ENCODE measurements at regions not wholly inside any gene's neighbourhood (a gene's known extent, or its start where the extent isn't known, plus 50 kb on each side); places are given as distances from the start of the nearest gene placed in this dataset.

GRCh38 chr15:60191821-60192220 is 187.7 kb downstream of the FOXB1 start:
- TF ChIP-seq CTCF (IDR thresholded peaks at IDR 0.05; ENCODE audit: control insufficient read depth, extremely low read depth, insufficient read depth): no peak
- no peak for DNase-seq (ENCODE audit: low read depth)
- H3K4me3 ChIP-seq (ENCODE audit: low read depth, low read length): no peak overlapping the region

- H3K4me3 ChIP-seq (ENCODE audit: low read depth, low read length): no peak overlapping the region
- no peak for DNase-seq (ENCODE audit: low read depth)
- TF ChIP-seq CTCF (IDR thresholded peaks at IDR 0.05; ENCODE audit: control insufficient read depth, extremely low read depth, insufficient read depth): no peak
Observed at GRCh38 chr15:60195611-60196010, 191.5 kb downstream of the FOXB1 start.

DNA sequence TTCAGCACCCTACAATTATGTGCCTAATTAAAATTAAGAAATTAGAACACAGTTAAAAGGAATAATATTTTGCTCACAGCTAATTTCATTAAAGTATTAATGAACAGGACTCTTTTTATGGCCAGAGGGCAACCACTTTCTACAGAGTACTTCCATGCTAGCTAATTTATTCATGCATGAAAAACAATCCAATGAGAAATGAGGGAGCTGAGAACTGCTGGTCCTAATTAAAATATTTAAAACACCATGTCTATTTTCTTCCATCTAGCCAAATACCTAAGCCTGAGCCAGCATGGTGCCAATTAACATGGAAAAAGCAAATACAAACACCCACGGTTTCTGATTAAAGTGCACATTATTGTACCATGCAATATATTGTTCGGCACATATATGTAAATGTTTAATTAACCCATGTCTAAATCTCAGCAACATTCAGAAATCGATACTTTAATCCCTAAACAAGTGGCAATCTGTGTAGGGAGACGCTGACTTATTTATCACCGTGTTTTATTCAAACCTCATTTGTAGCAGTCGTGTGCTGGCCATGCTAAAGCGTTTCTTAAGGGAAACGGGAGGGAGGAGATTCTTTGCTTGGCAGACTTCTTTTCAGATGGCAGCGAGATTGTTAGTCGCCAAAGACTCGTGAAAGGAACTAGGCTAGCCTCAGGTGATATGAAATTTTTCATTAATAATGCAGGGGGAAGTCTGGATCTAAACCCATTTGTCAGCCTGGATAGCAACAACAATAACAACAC is 193.5 kb downstream of the ANXA2 start:
- TF ChIP-seq CTCF (IDR thresholded peaks at IDR 0.05; ENCODE audit: control insufficient read depth, extremely low read depth, insufficient read depth): no peak
- H3K4me3 ChIP-seq (ENCODE audit: low read depth, low read length): no peak overlapping the region
- DNase-seq (ENCODE audit: low read depth): no peak

DNA sequence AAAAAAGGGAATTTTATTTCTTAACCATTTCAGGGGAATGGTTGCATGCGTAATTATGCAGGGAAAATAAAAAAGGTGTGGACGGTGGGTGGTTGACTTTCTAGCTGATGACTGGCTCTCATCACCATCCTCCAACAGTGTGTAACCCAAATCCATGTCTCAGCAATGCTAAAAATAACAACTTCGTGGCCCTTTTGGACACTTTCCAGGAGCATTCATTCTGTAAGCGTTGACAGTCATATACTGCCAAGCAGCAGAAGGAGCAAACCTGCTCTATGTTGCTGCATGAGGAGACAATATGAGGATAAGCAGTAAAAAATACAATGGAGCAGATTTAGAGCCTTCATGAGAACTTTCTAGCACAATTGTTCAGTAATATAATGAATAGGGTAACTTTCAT is 189.1 kb downstream of the ANXA2 start:
- TF ChIP-seq CTCF (IDR thresholded peaks at IDR 0.05; ENCODE audit: control insufficient read depth, extremely low read depth, insufficient read depth): no peak
- no peak overlapping the region for H3K4me3 ChIP-seq (ENCODE audit: low read depth, low read length)
- DNase-seq (ENCODE audit: low read depth): no peak

GRCh38 chr15:60212536-60212935 is 185.2 kb downstream of the ANXA2 start:
- H3K4me3 ChIP-seq (ENCODE audit: low read depth, low read length): no peak overlapping the region
- no peak for TF ChIP-seq CTCF (IDR thresholded peaks at IDR 0.05; ENCODE audit: control insufficient read depth, extremely low read depth, insufficient read depth)
- no peak for DNase-seq (ENCODE audit: low read depth)

DNA sequence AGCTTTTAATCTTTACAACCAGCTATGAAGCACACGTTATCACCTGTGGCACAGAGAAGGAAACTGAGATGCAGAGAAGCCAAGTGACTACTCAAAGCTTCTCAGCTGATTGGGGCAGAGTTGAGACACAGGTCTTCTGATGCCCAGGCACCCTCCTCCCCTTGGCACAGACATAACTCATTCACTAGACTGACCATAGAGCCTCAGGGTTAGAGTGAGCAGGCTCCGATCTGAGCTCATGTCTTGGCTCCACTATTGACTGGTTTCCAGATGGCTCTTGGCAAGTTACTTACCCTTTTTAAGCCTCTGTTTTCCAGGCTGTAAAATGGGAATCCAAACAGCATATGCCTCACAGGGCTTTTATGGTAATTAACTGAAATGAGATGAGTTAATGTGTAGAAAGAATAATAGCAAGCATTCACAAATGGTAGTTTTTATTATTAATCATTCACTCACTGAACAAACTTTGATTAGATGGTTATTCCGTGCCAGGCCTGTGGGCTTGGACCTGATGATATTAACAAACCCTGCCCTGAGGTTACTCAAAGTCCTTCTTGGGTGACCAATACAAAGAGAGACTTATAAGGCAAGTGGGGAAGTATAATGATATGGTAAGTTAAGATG is 184.3 kb downstream of the ANXA2 start:
- DNase-seq (ENCODE audit: low read depth): no peak
- no peak overlapping the region for H3K4me3 ChIP-seq (ENCODE audit: low read depth, low read length)
- no peak for TF ChIP-seq CTCF (IDR thresholded peaks at IDR 0.05; ENCODE audit: control insufficient read depth, extremely low read depth, insufficient read depth)

Measured in LNCaP clone FGC (cell line).